Progenitor cell of endocrine pancreas (in vitro differentiated cells): ENCODE measurements at regions not wholly inside any gene's neighbourhood (a gene's known extent, or its start where the extent isn't known, plus 50 kb on each side); places are given as distances from the start of the nearest gene placed in this dataset.
A peak's percentile ranks its signal among the peaks of the same experiment; 100 is the strongest.

Experiments used
- DNase-seq: peaks from one replicate; pipeline ENCODE4 v3.0.0; 2021; ENCODE audit warnings: low spot score; ENCODE audit not compliant: unreplicated experiment
- H3K27ac Mint-ChIP-seq: 2 replicates; pipeline ENCODE4 v1.8.0; 2021; ENCODE audit warnings: mild to moderate bottlenecking, moderate library complexity, mixed read lengths
- H3K27me3 Mint-ChIP-seq: 2 replicates; pipeline ENCODE4 v1.8.0; 2021; ENCODE audit warnings: mixed read lengths
- H3K36me3 Mint-ChIP-seq: 2 replicates; pipeline ENCODE4 v1.8.0; 2022; ENCODE audit warnings: mixed read lengths; ENCODE audit not compliant: insufficient read depth
- H3K4me1 Mint-ChIP-seq: 2 replicates; pipeline ENCODE4 v1.8.0; 2021; ENCODE audit warnings: low read depth, mixed read lengths
- H3K4me3 Mint-ChIP-seq: 2 replicates; pipeline ENCODE4 v1.8.0; 2021; ENCODE audit warnings: low read depth, mild to moderate bottlenecking, moderate library complexity, mixed read lengths
- H3K9me3 Mint-ChIP-seq: 2 replicates; pipeline ENCODE4 v1.8.0; 2021; ENCODE audit warnings: low read depth, mixed read lengths
- TF ChIP-seq, protein P1 (sequence below): fragments of 200-600 bp; sonication (generic); IDR thresholded peaks from one replicate; pipeline ENCODE4 v1.5.0; 2021; ENCODE audit warnings: antibody characterized with exemption, mild to moderate bottlenecking; ENCODE audit not compliant: unreplicated experiment

DNA sequence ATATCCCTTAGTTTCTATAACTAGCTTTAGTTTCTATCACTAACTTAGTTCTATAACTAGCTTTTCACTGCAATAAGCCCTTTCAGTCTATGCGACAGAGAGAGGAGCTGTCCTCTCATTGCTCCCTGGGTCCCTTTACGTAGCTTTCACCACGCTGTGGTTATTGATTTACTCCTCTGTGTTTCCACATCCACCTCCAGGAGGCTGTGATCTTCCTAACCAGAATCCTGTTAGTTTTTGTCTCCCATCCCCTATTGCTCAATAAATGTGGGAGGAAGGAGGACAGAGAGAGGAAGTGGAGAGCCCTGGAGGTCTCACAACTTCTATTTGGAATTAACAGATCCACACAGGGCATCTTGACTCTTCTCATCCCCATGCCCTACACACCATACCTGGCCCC is 1036.1 kb downstream of the MCTP2 start:
- TF ChIP-seq, protein P1, sequence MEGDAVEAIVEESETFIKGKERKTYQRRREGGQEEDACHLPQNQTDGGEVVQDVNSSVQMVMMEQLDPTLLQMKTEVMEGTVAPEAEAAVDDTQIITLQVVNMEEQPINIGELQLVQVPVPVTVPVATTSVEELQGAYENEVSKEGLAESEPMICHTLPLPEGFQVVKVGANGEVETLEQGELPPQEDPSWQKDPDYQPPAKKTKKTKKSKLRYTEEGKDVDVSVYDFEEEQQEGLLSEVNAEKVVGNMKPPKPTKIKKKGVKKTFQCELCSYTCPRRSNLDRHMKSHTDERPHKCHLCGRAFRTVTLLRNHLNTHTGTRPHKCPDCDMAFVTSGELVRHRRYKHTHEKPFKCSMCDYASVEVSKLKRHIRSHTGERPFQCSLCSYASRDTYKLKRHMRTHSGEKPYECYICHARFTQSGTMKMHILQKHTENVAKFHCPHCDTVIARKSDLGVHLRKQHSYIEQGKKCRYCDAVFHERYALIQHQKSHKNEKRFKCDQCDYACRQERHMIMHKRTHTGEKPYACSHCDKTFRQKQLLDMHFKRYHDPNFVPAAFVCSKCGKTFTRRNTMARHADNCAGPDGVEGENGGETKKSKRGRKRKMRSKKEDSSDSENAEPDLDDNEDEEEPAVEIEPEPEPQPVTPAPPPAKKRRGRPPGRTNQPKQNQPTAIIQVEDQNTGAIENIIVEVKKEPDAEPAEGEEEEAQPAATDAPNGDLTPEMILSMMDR = peak; percentile 9
- Mint-ChIP-seq H3K36me3 (no peaks in the 10 kb centered on the region), H3K4me1 (peaks cover 2% of the 10 kb centered on the region), H3K9me3 (no peaks in the 10 kb centered on the region), H3K27ac (no peak overlapping the region), H3K4me3 (no peak overlapping the region), H3K27me3 (peaks cover 10% of the 10 kb centered on the region)
- no peak for DNase-seq

DNA sequence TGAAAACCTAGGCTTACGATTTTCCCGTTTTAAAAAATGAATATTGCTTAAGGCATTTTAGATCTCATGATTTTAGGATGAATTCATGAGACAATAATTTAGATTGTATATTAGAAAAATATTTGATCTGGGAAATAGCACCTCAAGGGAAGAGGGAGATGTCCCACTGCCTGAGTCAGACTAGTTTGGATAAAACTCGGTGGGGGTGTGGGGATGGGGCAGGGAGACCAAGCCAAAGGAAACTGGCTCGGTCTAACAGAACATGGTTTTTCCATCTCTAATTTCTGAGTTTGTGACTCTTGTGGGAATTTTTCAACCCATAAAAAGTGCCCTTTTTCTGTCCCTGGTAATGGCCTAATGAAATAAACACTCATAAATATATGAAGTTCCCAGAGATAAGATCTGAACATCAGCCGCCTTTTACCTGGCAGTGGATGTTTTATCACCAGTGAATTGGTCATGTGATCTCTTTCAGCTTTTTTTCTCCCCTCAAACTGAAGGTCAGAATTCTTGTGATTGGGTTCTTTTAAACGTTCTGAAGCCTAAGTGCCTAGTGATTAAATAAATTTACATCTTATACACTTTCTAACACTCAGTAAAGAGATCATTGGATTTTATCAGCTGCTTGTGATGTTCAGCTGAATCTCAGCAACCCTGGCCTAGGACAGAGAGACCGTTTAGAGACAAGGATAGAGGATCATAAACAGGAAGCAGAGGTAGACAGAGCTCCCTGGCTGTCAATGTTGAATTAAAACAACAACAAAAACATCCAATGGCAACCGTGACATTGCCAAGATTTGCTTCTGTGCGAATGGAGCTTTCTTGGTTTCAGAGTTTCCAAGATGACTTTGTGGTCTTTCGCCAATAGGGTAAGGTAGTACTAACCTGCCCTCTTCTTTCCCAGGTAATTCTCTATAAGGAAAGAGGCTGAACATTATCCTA is 1038.2 kb downstream of the MCTP2 start:
- DNase-seq = no peak
- no peak overlapping the region for H3K4me3 Mint-ChIP-seq
- H3K27ac Mint-ChIP-seq = no peak overlapping the region
- peaks cover 7% of the 10 kb centered on the region for H3K9me3 Mint-ChIP-seq
- peaks cover 2% of the 10 kb centered on the region for H3K4me1 Mint-ChIP-seq
- TF ChIP-seq, protein P1 = no peak
- no peaks in the 10 kb centered on the region for H3K36me3 Mint-ChIP-seq
- H3K27me3 Mint-ChIP-seq = peaks cover 10% of the 10 kb centered on the region

DNA sequence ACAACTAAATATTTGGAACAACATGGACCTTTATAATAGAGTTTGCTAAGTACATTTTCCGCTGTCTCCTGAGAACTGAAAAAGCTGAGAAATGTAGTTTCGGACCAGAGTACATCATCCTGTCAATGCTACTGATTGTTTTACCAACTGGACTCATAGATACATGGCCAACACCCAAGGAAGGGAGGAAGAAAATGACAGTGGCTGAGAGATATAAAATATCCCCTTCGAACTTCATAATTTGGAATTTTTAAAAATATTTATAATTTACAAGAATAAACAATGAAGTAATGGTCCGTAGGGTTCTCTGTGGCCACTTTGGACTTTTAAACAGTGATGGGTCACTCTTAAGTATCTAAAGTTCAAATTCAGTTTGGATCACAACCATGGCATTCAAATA is 1042.7 kb downstream of the MCTP2 start:
- TF ChIP-seq, protein P1 = no peak
- Mint-ChIP-seq H3K9me3 (peaks cover 7% of the 10 kb centered on the region), H3K27ac (no peak overlapping the region), H3K36me3 (no peaks in the 10 kb centered on the region), H3K4me3 (no peak overlapping the region), H3K27me3 (no peaks in the 10 kb centered on the region), H3K4me1 (no peaks in the 10 kb centered on the region)
- no peak for DNase-seq

DNA sequence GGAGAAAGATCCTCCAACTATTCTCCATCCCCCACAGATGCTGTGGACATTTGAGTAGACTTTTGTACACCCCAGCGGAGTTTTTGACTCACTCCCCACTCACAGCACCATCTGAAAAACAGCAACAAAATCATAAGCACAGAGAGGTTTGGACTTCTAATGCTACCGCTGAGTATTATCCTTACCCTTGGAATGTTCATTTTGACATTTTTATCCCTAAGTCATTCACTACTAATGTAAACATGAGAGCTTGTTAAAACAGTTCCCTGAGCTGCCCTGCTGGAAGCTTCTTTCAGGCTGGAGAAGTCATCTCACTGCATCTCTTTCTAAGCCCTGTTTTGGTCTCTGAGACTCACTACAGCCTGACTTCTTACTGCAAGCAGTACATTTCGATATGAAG is 1045.9 kb downstream of the MCTP2 start:
- no peaks in the 10 kb centered on the region for H3K4me1 Mint-ChIP-seq

DNA sequence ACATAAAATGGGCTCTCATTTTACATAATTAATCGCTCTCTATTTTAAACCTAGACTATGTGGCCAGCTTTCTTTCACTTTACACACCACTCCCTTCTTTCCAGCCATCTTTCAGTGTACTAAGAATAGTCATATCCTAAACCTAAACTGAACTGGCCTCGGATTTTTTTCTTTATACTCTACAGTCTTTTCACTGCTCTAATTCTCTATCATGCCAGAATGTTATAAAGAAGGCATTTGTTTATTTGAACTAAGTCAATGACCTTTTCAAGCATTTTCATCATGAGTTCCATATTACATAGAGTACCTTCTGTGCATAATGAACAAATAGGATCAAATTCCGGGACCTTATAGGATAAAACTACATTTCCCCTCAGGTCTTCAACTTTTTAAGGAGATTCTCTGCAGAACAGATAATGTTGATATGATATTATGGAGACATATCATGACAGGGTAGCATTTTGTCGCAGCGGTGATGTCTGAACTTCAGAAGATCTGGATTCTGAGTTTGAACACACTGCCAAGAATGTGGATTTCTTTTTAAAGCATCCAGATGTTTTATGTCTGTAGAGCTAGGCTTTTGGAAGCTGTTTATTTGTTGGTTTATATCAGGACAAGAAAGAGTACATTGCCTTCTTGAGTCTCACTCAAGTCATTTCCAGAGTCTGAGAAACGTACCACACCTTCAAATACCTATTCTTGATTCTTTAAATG is 1047.3 kb downstream of the MCTP2 start:
- H3K4me1 Mint-ChIP-seq = no peaks in the 10 kb centered on the region

More for the DNA sequence above, 1045.9 kb downstream of the MCTP2 start:
- TF ChIP-seq, protein P1 = no peak
- H3K27me3 Mint-ChIP-seq = peaks cover 8% of the 10 kb centered on the region
- peaks cover 7% of the 10 kb centered on the region for H3K9me3 Mint-ChIP-seq
- no peaks in the 10 kb centered on the region for H3K36me3 Mint-ChIP-seq
- no peak overlapping the region for H3K4me3 Mint-ChIP-seq
- H3K27ac Mint-ChIP-seq = no peak overlapping the region
- no peak for DNase-seq

More for the DNA sequence above, 1047.3 kb downstream of the MCTP2 start:
- H3K9me3 Mint-ChIP-seq = no peaks in the 10 kb centered on the region
- H3K27me3 Mint-ChIP-seq = peaks cover 8% of the 10 kb centered on the region
- H3K27ac Mint-ChIP-seq = no peak overlapping the region
- H3K4me3 Mint-ChIP-seq = no peak overlapping the region
- H3K36me3 Mint-ChIP-seq = no peaks in the 10 kb centered on the region
- TF ChIP-seq, protein P1 = no peak
- no peak for DNase-seq
